HG02642 (cell line): ENCODE measurements at regions not wholly inside any gene's neighbourhood (a gene's known extent, or its start where the extent isn't known, plus 50 kb on each side); places are given as distances from the start of the nearest gene placed in this dataset.

Source experiments
- ATAC-seq: cut with Tn5 transposase; IDR thresholded peaks from one replicate; pipeline ENCODE4 v1.9.1; 2021; ENCODE audit warnings: mild to moderate bottlenecking; ENCODE audit not compliant: unreplicated experiment, poor library complexity

- no peak for ATAC-seq
Measured at GRCh38 chr6:135789375-135790050, 62.0 kb upstream of the PDE7B start.

GRCh38 chr6:135791441-135791840 lies 60.1 kb upstream of the PDE7B start:
- no peak for ATAC-seq

GRCh38 chr6:135796643-135797305 lies 54.7 kb upstream of the PDE7B start:
- no peak for ATAC-seq

- ATAC-seq: no peak
Measured at GRCh38 chr6:135797361-135797760, 54.1 kb upstream of the PDE7B start.

DNA sequence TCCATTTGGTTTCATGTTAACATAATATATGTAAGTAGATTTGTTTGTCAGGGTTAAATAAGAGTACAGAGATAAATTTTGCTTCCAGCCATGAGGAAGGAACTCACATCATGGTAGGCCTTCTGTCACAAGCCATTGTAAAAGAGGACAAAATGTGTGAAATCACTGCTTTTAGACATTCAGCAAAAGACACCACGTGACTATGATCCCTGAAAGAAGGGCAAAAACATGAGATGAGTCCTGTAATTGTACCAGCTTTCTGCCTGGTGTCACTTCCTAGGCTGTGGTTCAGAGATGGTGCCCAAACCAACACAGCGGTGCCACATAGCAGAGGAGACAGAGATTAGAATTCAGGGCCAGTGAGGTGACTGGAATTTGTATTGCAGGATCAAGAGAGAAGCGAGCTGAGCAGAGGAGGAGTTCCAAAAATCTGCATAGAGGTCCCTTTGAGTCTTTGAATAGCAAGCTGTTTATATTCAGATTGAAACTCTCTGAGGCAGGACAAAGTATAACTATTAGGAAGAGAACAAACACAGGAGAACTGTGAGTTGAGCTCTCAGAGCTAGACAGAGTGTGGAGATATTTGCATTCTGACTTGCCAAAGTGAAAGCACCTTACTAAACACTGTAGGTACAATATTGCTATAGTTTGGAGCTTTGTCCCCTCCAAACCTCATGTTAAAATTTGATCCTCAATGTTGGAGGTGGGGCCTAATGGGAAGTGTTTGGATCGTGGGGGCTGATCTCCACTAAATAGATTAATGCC lies 52.6 kb upstream of the PDE7B start:
- no peak for ATAC-seq
